Iris pigment epithelial cell (primary cell): ENCODE measurements at regions not wholly inside any gene's neighbourhood (a gene's known extent, or its start where the extent isn't known, plus 50 kb on each side); places are given as distances from the start of the nearest gene placed in this dataset.
A peak's percentile ranks its signal among the peaks of the same experiment; 100 is the strongest.

ENCODE experiments used
- DNase-seq: peaks from one replicate; pipeline ENCODE4 v3.0.0-alpha.2; 2011; ENCODE audit warnings: low read depth

DNA sequence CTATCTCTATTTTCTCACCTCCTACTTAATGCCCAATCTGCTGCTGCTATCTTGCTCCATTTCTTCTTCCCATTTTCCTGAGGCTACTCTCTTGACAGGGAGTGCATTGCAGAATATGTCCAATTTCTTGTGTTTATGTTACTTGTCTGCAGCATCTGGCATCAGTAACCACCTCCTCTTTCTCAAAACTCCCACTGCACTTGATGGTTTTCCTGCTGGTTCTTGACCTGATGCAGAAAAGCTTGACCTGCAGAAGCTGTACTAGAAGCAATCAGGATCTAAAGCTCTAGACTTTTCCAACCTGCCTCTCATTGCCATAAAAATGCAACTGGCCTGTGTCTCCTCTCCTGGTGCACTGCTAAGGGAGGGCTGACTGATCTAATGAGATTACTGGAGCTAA is 287.8 kb downstream of the ZEB1 start:
- no peak for DNase-seq

GRCh38 chr10:31605861-31606525 is 287.0 kb downstream of the ZEB1 start:
- no peak for DNase-seq

DNA sequence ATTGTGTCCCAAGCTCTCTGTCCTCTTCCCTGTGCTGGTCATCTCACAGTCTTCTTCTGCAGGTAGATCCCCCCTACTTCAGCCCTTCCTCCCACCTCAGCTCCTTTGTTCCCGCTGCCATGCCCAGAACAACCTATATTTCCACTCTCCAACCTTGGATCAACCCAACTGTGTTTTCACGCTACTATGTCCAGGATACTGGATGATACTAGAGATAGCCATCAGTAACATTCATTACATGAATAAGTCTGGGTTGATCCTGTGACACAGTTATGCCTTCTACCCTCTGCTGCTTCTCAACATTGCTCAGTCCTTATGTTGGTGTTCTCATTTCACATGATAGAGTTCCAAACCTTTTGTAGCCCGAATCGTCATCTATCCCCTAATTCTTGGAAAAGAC is 286.4 kb downstream of the ZEB1 start:
- DNase-seq: no peak

DNA sequence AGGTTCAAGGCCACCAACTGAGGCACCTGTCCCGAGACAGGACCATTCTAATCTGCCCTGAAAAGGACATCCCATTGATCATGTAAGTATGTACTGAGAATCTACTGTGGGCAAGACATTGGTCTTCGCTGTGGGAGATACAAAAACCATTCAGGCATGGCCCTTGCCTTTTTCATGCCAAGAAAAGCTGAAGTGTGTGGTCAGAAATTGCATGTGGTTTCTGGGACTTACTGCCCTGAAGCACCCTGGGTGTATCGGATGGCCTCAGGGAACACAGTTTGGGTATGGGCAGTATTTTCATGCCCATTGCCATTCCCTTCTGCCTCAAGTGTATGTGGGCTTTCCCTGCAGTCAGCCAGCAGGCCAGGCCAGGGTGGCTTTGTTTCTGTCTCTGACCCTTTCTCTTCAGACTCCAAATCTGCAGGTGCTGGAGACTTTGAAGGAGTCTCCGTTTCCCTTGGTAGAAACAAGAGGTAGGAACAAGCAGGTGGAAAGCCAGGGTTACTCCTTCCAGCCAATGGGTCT is 285.7 kb downstream of the ZEB1 start:
- DNase-seq: no peak

- DNase-seq: peak; percentile 66
Observed at GRCh38 chr10:31604096-31604495, 285.1 kb downstream of the ZEB1 start.

- peak; percentile 91 for DNase-seq
Observed at GRCh38 chr10:31603235-31604087, 284.4 kb downstream of the ZEB1 start.

DNA sequence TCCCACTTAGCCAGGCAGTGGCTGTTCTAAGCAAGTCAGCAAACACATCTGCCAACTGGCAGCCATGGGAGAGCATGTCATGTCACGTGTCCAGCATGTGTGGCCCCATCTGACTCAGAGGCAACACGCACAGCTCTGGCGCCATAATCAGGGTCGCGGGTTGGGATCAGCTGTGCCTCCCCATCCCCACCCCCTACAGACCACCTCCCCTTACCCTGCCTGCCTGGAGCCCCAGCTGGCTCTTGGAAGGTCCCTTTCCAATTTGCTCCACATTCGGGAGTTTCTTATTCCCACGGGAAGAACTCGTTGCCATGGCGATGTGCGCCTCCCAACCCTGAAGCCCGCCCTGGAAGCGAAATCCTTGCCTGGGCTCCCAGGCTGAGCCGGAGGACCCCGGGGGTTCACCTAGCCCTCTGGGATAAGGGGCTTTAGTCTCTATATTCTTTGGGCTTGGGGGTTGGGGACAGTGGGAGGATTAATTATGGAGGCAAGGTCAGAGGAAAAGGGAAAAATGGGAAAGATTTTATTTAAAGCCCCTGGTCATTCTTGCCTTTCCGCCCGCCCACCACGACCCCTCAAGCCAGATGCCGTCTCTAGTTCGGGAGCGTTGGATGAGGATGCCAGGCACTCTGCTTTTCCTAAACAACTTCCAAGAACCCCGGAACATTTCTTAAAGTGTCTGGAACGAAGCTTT is 283.7 kb downstream of the ZEB1 start:
- peak; percentile 84 for DNase-seq

GRCh38 chr10:31601136-31601535 is 282.1 kb downstream of the ZEB1 start:
- DNase-seq: no peak

DNA sequence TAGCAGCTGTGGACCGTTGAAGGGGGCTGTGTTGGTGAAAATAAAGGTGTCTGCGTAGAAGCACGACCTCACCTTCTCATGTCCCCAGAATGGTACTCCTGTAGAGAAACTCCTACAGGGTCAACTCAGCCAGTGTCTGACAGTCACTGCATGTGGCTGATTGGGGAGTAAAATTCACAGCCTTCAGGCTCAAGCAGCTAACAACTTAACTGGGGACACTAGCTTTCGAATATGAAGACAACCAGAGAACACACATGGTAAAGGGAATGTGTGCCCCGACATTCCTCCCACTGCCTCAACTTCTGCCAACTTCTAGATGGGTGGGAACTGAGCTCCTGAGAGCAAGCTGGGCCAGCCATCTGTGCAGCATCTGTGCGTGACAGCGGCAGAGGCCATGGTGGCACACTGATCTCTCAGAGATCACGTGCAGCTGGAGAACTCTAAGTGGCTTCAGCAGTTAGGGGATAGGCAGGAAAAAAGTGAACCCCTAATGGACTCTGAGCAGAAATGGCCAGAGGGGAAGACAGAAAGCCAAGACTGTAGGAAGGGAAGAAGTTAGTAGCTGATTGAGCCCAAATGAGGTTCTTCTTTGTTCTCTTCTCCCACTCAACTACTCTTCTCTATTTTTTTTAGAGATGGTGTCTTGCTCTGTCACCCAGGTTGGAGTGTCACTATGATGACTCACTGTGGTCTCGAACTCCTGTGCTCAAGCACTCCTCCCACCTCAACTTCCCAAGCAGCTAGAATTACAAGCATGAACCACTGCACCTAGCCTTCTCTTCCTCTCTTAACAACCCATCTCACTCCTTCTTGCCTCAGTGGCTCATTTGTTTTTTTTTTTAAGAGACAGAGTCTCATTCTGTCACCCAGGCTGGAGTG is 280.8 kb downstream of the ZEB1 start:
- DNase-seq: no peak

- no peak for DNase-seq
Observed at GRCh38 chr10:31596765-31597164, 277.7 kb downstream of the ZEB1 start.

GRCh38 chr10:31595992-31596391 is 277.0 kb downstream of the ZEB1 start:
- DNase-seq: no peak

GRCh38 chr10:31594347-31594873 is 275.4 kb downstream of the ZEB1 start:
- DNase-seq: no peak

DNA sequence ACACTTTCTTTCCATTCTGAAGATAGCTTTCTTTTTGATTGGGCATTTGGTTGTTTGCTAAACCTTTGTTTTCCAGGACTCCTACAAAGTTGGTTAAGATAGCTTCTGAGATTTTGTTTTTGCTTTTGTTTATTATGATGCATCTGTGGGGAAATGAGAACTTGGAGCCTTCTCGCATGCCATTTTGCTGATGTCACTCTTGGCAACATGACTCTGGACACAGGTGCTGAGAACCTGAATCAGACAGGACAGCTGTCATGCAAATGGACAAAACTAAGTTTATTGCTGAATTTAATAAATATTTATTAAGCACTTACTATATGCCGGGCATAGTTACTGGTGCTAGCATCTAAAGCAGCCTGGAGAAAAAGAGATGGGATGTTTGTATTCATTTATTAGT is 274.1 kb downstream of the ZEB1 start:
- no peak for DNase-seq

DNA sequence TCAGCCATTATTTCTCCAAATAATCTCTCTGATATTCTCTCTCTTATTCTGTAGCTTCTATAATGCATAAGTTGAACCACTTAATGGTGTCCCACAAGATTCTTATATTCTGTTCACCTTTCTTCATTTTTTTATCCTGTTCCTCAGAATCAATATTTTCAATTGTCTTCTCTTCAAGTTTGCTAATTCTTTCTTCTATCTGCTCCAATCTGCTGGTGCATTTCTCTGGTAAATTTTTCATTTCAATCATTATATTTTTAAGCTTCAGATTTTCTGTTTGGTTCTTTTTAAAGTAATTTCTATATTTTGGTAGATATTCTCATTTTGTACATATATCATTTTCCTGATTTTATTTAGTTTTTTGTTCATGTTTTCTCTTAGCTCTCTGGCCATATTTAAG is 272.6 kb downstream of the ZEB1 start:
- DNase-seq: no peak

DNA sequence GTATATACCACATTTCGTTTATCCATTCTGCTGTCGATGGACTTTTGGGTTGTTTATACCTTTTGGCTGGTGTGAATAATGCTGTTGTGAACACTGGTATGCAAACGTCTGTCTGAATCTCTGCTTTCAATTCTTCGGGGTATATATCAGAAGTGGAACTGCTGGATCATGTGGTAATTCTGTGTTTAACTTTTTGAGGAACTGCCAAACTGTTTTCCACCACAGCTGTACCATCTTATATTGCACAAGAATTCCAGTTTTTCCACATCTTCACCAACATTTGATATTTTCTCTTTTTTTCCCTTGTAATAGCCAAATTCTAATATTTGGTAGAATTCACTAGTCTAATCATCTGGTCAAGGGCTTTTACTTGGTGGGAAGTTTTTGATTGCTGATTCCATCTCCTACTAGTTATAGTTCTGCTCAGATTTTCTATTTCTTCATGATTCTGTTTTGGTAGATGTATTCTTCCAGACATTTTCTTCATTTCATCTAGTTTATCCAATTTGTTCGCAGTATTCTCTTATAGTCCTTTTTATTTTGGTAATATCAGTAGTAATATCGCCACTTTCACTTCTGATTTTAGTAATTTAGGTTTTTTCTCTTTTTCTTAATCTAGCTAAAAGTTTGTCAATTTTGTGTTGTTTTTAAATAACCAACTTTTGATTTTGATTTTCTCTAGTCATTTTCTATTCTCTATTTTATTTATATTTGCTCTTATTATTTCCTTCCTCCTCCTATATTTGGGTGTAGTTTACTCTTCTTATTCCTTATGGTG is 271.2 kb downstream of the ZEB1 start:
- DNase-seq: no peak

DNA sequence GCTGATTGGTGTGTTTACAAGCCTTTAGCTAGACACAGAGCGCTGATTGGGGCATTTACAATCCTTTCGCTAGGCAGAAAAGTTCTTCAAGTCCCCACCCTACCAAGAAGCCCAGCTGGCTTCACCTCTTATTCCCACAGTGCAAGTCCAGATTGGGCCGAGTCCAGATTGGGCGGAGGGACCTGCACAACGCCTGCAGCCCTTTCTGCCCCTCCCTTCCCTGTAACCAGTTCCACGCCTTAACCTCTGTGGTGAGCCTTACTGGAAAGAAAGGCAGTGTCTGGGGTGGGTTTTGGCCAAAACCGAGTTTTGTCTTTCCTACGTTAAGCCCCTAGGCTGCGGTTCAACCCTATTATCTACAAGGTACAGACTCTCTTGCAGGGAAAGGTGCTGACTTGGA is 268.7 kb downstream of the ZEB1 start:
- no peak for DNase-seq

DNA sequence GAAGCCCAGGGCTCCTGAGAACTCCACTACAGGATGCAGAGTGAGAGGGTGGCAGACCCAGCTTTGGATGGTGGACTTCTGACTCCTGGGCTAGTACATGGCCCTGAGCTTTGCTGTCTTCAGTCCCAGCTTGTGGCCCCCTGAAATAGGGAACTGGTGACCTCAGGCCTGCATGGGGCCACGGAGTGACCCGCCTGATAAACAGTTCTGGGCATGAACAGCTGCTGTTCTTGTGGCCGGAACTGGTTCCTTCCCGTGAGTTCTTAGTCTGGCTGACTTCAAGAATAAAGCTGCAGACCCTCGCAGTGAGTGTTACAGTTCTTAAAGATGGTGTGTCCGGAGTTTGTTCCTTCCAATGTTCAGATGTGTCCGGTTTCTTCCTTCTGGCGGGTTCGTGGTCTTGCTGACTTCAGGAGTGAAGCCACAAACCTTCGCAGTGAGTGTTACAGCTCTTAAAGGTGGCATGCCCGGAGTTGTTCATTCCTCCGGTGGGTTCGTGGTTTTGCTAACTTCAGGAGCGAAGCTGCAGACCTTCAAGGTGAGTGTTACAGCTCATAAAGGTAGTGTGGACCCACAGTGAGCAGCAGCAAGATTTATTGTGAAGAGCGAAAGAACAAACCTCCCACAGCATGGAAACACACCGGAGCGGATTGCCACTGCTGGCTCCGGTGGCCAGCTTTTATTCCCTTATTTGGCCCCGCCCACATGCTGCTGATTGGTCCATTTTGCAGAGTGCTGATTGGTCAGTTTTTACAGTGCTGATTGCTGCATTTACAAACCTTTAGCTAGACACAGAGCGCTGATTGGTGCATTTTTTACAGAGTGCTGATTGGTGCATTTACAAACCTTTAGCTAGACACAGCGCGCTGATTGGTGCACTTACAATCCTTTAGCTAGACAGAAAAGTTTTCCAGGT is 268.0 kb downstream of the ZEB1 start:
- DNase-seq: no peak

- DNase-seq: no peak
Observed at GRCh38 chr10:31584876-31585275, 265.9 kb downstream of the ZEB1 start.

DNA sequence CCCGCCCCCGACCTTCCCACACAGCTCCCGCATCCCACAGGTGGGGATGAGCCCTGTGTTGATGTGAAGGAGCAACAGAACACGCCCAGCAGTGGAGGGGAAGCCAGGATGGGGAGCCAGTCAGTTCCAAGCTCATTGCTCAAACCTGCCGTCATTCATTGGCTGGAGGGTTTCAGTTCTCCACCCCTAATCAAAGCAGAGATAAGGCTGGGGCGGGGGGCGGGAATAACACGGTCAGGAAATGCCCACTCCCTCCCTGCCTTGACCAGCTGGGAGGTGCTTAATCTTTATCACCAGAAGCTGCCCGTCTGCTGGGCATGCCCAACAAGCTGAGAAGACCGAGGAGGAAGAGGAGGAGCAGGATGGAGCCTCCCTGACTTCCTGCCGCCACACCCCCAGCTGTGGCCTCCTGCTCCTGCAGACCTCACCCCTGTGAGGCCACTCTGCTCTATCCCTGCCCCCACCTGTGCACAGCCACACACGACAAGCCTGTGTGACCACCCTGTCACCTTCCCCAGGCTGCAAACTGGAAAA is 265.1 kb downstream of the ZEB1 start:
- DNase-seq: no peak
